Activated T-helper 1 cell treated with anti-CD3 and anti-CD28 coated beads, Interleukin-2, amount 50 U/mL, for 16 hours (primary cell): ENCODE measurements at regions not wholly inside any gene's neighbourhood (a gene's known extent, or its start where the extent isn't known, plus 50 kb on each side); places are given as distances from the start of the nearest gene placed in this dataset.

Experiments
- DNase-seq, 2 donors: peaks; one replicate each; pipeline ENCODE4 v3.0.0-alpha.2; 2020; ENCODE audit warnings: low read depth in 1 of 2, low spot score in 1 of 2

DNA sequence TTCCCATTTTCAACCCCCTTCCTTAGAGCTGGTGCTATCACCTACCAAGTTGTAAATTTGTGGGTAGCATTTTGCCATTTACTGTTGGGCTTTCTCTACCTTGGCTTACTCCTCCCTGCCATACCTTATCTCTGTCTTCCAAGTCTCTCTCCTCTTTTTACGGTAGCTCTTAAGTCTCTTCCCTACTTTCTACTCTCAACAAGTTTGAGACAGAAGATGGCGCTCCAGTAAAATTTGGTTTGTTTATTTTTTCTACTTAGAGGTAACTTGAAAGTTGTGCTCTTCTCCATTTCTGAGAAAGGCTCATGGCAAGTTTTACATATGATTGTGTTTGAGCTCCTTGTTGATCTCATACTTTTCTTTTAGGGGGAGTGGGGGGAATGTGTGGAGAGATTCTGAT, 1508.1 kb downstream of the TECRL start:
- no peak for DNase-seq

DNA sequence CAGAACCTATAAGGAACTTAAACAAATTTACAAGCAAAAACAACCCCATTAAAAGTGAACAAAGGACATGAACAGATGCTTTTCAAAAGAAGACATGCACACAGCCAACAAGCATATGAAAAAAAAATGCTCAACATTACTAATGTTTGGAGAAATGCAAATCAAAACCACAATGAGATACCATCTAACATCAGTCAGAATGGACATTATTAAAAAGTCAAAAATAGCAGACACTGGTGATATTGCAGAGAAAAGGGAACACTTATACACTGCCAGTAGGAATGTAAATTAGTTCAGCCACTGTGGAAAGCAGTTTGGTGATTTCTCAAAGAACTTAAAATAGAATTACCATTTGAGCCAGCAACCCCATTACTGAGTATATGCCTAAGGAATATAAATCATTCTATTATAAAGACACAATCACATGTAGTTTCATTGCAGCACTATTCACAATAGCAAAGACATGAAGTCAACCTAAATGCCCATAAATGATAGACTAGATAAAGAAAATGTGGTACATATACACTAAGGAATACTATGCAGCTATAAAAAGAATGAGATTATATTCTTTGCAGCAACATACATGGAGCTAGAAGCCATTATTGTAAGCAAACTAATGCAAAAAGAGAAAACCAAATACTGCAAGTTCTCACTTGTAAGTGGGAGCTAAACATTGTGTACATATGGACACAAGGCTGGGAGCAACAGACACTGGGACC, 1509.4 kb downstream of the TECRL start:
- DNase-seq = no peak

DNA sequence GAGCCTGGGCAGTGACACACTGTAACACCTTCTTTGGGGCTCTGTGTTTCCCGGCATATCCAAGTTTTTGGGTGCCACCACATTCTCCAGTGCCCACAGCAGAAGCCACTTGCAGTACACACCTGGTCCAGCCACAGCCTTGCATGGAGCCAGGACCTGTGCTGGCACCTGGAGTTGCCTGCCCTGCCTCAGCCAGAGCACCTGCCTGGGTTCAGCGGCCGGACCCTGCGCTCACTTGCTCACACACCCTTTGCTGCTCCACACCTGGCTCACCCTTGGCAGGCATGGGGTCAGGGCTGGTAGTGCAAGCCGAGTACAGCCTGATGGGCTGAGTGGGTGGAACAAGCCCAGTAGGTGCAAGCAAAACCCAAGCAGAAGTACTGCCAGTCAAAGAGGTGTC, 1511.1 kb downstream of the TECRL start:
- no peak for DNase-seq

DNA sequence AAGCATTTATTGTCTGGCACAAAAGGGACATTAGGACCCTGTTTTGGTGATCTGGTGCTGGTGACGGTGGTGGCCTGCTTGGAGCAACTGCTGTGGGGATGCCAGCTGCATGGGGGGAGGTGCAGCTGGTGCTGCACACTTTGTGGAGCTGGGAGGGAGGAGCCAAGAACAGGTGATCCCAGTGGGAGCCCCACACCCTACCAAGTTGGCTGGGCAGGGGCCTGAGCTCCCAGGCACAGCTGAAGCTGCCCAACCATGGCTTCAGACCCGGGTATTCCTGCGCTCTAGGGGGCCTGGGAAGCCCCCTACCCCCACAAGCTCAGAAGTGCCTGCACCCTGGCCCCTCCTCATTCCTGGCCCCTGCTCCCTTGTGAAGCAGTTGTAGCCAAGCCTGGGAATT, 1512.5 kb downstream of the TECRL start:
- no peak for DNase-seq

DNA sequence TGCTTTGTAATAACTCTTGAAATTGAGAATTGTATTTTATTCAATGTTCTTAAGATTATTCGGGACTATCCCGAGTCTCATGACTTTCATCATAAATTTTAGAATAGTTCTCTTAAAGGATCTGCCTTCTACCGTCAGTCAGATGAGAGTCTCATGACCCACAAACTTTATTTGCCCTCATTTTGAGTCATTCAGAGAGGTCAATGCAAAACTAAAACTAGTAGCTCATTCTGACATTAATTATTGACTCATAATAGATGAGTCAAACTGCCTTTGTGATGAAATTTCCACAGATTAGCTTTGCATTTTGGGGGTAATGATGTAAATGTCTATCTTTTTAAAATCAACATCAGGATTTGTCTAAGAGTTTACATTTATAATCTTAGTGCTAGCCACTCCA, 1527.3 kb downstream of the TECRL start:
- no peak for DNase-seq

DNA sequence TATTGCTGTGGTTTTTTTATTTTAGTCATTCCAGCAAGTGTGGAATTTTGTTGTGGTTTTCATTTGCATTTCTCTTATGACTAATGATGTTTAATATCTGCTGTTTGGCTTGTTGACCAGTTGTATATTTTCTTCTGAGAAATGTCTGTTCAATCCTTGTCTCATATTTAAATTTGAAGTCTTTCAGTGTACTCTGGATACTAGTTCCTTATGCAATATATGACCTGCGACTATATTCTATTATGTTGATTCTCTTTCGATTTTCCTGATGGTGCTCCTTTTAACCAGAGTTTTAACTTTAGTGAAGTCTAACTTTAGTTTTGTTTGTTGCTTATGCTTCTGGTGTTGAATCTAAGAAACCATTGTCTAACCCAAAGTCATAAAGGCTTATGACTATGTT, 1528.0 kb downstream of the TECRL start:
- no peak for DNase-seq

DNA sequence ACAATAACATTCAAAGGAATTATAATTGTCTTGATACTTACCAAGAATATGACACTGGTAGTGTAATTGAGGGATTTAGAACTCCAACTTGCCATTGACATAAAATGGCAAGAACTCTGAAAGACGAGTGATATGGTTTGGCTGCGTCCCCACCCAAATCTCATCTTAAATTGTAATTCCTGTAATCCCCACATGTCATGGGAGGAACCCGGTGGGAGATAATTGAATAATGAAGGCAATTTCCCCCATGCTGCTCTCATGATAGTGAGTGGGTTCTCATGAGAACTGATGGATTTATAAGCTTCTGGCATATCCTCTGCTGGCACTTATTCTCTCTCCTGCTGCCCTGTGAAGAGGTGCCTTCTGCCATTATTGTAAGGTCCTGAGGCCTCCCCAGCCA, 1536.4 kb downstream of the TECRL start:
- no peak for DNase-seq

DNA sequence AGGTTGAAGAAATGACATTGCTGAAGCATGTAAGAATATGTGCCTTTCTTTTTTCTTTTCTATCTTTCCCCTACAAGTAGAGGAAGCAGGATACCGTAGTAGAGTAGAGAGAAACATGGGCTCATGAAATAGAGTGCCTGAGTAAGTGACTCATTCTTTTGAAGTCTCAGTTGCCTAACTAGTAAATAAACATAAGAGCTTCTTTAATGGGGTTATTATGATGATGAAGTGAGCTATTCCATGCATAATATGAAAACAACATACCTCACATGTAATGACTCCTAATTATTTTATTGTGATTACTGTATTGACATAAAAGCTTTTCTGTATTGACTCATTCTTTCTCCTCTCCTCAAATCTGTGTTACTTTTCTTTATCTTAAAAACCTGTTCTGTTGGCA, 1538.2 kb downstream of the TECRL start:
- no peak for DNase-seq

DNA sequence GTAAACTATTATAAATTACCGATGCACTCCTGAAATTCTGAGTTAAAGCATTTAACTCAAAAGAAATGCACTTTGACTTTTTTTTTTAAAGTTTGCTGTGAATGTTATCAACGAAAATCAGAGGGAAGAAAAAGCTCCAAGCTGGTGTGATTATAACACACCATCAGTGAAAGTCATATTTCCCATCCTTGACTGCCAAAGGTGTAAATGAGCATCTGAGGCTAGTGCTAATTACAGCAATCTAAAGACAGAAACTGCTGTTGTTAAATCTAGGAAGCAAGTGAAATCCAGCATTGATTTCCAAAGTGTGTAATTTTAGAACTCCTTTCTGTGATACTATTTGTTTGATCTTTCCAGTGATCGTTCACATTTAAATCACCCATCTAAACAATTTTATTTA, 1538.8 kb downstream of the TECRL start:
- DNase-seq = no peak

DNA sequence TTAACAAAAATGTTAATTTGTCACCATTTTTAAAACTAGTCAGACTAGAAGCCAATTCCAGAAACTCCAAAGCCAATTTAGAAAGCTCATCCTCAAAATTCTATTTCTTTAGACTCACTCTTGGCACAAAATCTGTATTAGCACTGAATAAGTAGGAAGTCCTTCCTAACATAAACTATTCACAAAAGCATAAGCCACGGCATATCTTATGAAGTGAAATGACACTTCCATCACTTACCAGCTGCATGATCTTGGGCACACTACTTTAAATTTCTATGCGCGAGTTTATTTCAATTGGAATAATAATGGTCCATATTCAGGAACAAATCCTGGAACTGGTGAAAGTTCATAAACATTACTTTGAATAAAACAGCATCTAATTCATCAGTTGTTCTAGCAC, 1544.0 kb downstream of the TECRL start:
- DNase-seq = no peak

DNA sequence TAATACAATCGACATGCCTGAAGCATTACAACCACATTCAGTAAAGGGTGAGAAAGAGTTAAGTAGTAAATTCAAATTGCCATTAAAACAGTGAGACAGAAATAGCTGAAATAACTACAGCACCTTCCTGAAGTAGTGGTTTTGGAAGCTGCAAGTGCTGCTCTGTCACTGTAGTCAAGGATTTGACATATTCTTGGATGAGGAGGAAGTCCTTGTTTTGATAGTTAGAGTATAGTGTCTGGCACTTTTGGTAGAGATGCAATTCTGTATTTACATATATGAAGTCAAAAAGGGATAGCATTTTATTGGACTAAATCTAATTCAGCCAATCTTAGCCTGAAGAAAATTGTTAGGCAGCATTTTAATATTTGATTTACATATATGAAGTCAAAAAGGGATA, 1559.6 kb downstream of the TECRL start:
- DNase-seq = no peak

DNA sequence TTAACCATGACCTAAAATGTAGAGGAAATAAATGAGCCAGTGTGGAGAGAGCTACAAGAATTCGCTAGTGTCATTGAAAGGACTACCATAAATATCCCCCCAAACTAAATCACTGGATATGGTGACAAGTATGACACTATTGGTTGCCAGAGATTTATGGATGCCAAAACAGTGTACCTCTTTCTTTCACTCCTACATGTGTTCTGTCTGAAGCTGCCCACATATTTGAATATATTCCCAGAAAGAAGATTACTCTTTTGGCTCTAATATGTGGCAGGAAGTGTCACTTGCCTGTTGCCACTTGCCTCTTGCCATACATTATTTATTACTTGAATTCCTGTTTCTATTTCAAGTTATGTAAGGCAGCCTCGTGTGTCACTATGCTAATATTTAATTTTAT, 1573.6 kb downstream of the TECRL start:
- DNase-seq = no peak

DNA sequence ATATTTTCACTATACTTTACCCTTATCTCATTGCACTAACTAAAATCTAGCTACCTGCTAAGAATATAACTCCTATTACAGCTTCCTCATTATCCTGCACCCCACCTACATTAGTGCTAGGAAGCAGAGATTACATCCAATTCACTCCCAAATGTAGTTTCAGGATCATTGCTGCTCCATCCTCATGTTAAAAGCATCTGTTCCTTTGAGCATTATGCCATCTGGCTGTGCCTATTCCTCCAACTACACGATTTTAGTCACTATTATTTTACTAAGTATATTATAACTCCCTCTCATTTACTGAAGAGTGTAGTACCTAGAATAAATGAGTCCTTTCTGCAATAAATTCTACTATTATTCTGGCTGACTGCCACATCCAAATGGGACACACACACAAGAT, 1586.9 kb downstream of the TECRL start:
- DNase-seq = no peak

DNA sequence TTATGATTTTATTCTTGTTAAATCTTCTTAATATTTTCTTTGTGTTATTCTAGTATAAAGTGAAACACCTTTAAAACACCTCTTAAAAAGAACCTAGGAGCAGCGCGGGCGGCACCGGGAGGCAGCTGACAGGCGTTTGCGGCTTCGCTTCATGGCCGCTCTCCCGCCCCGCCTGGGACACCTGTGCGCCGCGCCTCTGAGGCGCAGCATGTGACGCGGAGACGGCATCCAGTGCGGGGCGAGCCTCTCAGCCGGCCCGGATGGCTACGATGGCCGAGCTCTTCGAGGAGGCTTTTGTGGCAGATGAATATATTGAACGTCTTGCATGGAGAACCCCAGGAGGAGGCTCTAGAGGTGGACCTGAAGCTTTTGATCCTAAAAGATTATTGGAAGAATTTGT, 1592.7 kb downstream of the TECRL start:
- no peak for DNase-seq

DNA sequence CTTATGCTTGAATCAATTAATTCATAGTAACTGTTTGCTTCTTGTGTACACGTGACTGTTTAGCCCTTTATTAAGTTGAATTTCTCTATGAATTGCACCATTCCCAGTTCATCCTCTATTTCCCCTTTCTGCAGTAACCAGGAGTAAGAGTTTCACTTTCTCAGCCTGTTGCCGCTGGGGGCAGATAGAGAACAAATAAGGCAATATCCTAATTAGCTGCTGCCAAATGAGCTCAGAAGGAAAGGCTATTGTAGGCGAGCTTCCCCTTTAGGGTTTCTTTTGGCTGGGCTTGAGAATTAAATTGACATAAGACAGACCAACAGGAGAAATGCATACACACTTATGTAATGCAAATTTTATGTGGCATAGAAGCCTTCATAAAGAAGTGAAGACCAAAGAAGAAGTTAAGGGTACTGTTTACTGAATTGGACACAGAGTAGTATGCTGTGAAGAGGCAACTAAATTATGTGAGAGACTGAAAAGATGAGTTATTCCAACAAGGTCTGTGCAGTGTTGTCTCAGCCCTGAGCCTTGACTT, 1594.7 kb downstream of the TECRL start:
- DNase-seq = no peak

DNA sequence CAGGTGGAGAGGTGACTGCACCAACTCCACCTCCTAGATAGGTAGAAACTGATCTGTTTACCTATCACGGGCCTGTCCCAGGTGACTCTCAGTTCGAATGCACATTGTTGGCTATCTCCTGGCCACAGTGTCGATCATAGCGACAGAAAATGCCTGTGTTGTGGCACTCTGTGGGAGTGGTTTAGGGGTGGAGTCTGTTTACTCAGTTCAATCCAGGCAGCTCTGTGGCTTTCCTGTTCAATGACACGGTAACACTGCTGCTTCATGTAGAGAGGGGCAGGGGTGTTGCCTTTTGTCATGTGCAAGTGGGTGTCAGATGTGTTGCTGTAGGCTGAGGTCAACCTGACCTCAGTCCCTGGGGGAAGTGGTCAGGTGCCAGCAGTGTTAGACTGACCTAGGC, 1602.4 kb downstream of the TECRL start:
- DNase-seq = no peak

DNA sequence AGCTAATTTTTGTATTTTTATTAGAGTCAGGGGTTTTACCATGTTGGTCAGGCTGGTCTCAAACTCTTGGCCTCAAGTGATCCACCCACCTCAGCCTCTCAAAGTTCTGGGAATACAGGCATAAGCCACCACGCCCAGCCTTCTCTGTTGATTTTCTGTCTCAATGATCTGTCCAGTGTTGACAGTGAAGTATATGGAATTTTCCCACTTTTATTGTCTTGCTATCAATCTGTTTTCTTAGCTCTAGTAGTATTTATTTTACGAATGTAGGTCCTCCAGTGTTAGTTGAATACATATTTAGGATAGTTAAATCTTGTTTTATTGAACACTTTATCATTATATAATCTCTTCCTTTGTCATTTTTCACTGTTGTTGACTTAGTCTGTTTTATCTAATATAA, 1603.9 kb downstream of the ADGRL3 start:
- DNase-seq = no peak

DNA sequence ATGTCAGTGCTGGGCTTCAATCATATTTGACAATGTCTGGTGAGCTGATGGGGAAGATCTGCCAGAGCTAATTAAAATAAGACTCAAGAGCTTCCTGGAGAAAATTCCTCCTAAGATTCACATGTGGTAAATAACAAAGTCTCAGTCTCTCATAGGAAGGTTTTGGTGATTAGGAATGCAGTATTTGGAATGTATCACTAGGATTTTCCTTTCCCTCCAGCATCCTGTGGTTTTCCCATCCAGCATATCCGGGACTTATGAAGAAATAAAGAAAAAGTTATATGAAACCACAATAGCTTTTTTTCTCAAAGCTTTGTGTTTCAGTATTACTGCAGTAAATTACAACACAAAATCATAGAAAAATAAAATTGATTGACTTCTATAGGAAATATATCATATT, 1597.1 kb downstream of the ADGRL3 start:
- no peak for DNase-seq

DNA sequence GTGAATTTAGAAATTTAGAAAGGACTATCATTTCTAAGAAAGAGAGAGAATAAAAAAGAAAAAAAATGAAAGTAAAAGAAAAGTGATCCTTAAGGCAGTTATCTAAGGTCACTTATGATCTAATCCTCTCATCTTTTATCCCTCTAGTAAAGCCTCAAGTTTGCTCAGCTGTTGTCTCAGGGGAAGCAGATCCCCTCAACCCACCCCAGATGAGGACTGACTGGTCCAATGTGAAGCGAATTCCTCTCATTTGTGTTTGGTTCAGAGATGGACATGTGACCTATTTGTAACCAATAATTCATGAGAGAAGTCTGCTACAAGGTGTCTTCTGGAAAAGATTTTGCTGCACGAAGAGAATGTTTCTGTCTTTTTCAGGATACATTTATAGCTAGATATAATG, 1591.3 kb downstream of the ADGRL3 start:
- no peak for DNase-seq

DNA sequence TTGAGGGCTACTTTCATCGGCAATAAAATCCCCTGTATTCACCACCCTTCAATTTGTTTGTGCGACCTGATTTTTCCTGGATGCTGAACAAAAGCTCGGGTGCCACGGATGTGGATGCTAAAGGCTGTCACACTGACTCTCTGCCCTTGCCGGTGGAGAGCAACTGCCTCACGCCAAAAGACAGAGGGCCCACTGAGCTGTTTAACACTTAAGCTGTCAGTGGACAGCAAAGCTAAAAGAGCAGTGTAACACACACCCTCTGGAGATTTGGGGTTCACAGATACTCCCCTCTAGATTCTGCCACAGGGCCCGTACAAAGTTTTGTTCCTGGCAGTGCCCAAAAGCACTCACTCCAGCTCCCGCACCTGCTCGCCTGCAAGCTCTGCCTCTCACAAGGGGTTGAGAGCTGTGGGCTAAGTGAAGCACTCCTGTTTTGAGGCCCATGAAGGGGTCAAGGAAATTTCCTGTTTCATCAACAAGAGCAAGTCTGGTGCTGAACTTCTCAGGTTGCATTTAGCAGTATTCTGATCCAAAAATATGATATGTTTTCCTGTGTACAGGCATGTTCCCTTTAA, 1571.9 kb downstream of the ADGRL3 start:
- no peak for DNase-seq

DNA sequence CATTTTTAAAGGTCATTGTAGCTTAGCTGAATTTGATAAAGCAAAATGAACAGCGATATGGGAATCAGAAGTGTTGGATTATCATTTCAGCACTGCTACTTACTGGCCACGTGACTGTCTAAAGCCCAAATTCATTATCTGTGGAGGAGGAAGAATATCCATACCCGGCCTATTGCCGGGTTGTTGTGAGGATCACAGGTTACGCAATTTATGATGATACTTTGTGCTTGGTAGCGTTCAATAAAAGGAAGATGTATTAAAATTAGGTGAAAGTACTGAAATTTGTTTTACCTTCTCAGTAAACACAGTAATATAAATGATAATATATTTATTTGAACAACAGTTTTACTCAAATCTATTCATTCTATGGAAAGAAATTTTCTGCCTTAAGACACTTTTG, 1540.2 kb downstream of the ADGRL3 start:
- DNase-seq = no peak

DNA sequence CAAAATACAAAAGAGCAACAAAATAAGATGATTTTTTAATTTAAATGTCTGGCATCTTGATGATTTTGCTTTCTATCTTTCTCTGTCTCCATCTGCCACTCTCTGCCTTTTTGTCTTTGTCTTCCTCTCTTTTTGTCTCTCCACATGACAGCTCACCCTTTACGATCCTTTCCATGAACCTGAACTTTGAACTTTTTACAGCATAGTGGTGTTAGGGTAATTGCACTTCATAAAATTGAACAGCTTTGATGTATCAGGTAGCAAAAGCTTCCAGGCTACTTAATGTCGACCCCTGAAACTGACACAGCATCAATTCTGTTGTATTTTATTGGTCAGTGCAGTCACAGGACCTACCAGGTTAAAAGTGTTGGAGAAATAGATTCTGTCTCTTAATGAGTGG, 1517.0 kb downstream of the ADGRL3 start:
- no peak for DNase-seq

DNA sequence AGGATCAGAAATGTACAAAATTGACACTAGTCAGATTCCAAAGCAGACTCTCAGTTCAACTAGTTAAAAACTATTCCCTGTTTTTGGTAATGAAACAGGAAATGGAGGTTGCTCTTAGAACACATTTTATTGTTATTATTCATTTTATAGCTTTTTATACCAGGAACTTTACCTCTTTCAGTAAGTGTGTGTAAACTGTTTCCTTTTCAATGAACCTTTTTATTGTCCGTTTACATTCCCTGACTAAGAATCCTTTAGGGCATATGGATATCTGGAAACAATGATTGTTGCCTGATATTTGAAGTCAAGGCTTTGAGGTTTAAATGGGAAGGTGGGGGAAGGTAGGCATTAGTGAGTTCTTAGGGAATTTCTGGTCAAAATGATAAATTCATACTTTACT, 1511.4 kb downstream of the ADGRL3 start:
- DNase-seq = no peak
